Fibroblast of lung (primary cell): ENCODE measurements at regions not wholly inside any gene's neighbourhood (a gene's known extent, or its start where the extent isn't known, plus 50 kb on each side); places are given as distances from the start of the nearest gene placed in this dataset.

Source experiments
- EZH2 ChIP-seq: IDR thresholded peaks from 2 replicates; pipeline ENCODE4 v1.5.1; 2012; ENCODE audit warnings: low read length, control low read depth, mild to moderate bottlenecking; ENCODE audit errors: missing control alignments
- TF ChIP-seq, protein P1 (sequence below), 2 donors: IDR thresholded peaks in 1 of 2; conservative IDR thresholded peaks in 1 of 2; 1 replicate in 1 of 2; 2 replicates in 1 of 2; pipeline ENCODE4 v1.5.1; 2011 to 2012; ENCODE audit warnings: low read length in 2 of 2, control low read depth in 1 of 2, inconsistent platforms in 1 of 2, low read depth in 1 of 2, mild to moderate bottlenecking in 1 of 2

DNA sequence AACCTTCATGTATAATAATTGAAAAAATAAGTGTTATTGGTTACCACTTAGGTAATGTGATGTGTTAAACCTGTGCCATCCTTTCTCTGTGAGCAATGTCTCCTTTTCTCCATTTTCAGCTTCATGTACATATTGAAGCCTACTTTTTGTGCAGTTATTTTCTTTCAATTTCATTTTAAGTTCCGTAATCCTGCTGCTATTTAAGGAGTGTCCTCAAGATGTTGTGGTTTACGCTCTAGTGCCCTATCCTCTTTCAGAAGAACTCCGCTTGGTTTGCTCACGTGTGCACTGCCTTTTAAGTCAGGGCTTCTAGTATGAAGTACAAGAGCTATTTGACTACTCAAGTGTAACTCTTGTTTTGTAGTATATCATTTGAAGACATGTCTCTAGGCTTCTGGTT lies 2253.2 kb upstream of the TENM3 start:
- TF ChIP-seq, protein P1, sequence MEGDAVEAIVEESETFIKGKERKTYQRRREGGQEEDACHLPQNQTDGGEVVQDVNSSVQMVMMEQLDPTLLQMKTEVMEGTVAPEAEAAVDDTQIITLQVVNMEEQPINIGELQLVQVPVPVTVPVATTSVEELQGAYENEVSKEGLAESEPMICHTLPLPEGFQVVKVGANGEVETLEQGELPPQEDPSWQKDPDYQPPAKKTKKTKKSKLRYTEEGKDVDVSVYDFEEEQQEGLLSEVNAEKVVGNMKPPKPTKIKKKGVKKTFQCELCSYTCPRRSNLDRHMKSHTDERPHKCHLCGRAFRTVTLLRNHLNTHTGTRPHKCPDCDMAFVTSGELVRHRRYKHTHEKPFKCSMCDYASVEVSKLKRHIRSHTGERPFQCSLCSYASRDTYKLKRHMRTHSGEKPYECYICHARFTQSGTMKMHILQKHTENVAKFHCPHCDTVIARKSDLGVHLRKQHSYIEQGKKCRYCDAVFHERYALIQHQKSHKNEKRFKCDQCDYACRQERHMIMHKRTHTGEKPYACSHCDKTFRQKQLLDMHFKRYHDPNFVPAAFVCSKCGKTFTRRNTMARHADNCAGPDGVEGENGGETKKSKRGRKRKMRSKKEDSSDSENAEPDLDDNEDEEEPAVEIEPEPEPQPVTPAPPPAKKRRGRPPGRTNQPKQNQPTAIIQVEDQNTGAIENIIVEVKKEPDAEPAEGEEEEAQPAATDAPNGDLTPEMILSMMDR (conservative IDR thresholded peaks at IDR 0.05 in 1 of 2, IDR thresholded peaks at IDR 0.05 in 1 of 2; ENCODE audit: low read depth in 1 of 2, low read length in 2 of 2): no peak
- TF ChIP-seq EZH2: no peak
